Endothelial cell of umbilical vein (primary cell): ENCODE measurements at regions not wholly inside any gene's neighbourhood (a gene's known extent, or its start where the extent isn't known, plus 50 kb on each side); places are given as distances from the start of the nearest gene placed in this dataset.

Experiments
- EZH2 ChIP-seq: IDR thresholded peaks from 2 replicates; pipeline ENCODE4 v1.6.1; 2012; ENCODE audit warnings: borderline replicate concordance, low read depth, mild to moderate bottlenecking, moderate library complexity, low read length, inconsistent platforms; ENCODE audit not compliant: severe bottlenecking
- FOS ChIP-seq: IDR thresholded peaks from 2 replicates; pipeline ENCODE4 v1.6.1; 2011; ENCODE audit warnings: mild to moderate bottlenecking, low read length, moderate library complexity, borderline replicate concordance; ENCODE audit not compliant: insufficient read depth
- MYC ChIP-seq: IDR thresholded peaks from one replicate; pipeline ENCODE4 v1.6.1; 2011; ENCODE audit warnings: mild to moderate bottlenecking, low read depth, low read length
- POLR2A ChIP-seq: IDR thresholded peaks from 2 replicates; pipeline ENCODE4 v1.6.1; 2012; ENCODE audit warnings: low read depth, mild to moderate bottlenecking, control low read depth, low read length
- POLR2AphosphoS5 ChIP-seq: IDR thresholded peaks from 2 replicates; pipeline ENCODE4 v1.6.1; 2012; ENCODE audit warnings: low read depth, mild to moderate bottlenecking, control low read depth, low read length, moderate library complexity; ENCODE audit not compliant: insufficient read depth
- TF ChIP-seq, protein P1 (sequence below), 2 donors: IDR thresholded peaks; 1 replicate in 1 of 2; 2 replicates in 1 of 2; pipeline ENCODE4 v1.5.1; 2011; ENCODE audit warnings: low read length in 2 of 2, mild to moderate bottlenecking in 2 of 2, moderate library complexity in 2 of 2, control low read depth in 1 of 2, inconsistent platforms in 1 of 2, low read depth in 1 of 2; ENCODE audit not compliant: insufficient read depth in 1 of 2; ENCODE audit errors: extremely low read depth in 1 of 2
- TF ChIP-seq, protein P2 (sequence below): IDR thresholded peaks from 2 replicates; pipeline ENCODE4 v1.6.1; 2011; ENCODE audit not compliant: insufficient read depth, insufficient read length

DNA sequence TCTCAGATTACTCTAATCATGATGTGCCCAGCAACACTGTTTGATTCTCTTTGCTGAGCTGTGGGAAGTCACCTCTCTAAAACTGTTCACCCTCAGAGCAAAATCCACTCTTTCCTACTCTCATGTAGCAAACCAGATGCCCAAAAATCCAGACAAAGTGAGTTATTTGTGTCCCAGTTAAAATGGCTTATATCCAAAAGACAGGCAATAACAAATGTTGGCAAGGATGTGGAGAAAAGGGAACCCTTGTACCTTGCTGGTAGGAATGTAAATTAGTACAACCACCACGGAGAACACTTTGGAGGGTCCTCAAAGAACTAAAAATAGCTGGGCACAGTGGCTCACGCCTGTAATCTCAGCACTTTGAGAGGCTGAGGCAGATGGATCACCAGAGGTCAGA, 384.0 kb downstream of the HHIPL2 start:
- TF ChIP-seq, protein P1, sequence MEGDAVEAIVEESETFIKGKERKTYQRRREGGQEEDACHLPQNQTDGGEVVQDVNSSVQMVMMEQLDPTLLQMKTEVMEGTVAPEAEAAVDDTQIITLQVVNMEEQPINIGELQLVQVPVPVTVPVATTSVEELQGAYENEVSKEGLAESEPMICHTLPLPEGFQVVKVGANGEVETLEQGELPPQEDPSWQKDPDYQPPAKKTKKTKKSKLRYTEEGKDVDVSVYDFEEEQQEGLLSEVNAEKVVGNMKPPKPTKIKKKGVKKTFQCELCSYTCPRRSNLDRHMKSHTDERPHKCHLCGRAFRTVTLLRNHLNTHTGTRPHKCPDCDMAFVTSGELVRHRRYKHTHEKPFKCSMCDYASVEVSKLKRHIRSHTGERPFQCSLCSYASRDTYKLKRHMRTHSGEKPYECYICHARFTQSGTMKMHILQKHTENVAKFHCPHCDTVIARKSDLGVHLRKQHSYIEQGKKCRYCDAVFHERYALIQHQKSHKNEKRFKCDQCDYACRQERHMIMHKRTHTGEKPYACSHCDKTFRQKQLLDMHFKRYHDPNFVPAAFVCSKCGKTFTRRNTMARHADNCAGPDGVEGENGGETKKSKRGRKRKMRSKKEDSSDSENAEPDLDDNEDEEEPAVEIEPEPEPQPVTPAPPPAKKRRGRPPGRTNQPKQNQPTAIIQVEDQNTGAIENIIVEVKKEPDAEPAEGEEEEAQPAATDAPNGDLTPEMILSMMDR (IDR thresholded peaks at IDR 0.05; ENCODE audit: extremely low read depth in 1 of 2, insufficient read depth in 1 of 2, low read depth in 1 of 2, low read length in 2 of 2), result no peak
- no peak for TF ChIP-seq POLR2A
- TF ChIP-seq POLR2AphosphoS5, result no peak
- TF ChIP-seq FOS, result no peak
- TF ChIP-seq, protein P2, sequence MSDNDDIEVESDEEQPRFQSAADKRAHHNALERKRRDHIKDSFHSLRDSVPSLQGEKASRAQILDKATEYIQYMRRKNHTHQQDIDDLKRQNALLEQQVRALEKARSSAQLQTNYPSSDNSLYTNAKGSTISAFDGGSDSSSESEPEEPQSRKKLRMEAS, result no peak
- TF ChIP-seq MYC, result no peak
- TF ChIP-seq EZH2, result no peak
